Upper lobe of left lung (tissue), 6 donors: ENCODE measurements at regions not wholly inside any gene's neighbourhood (a gene's known extent, or its start where the extent isn't known, plus 50 kb on each side); places are given as distances from the start of the nearest gene placed in this dataset.

Experiments used
- ATAC-seq, 2 donors: fragments of 200-7000 bp; cut with Tn5 transposase; one replicate each; pipeline ENCODE4 v1.9.1; 2022; ENCODE audit warnings: mild to moderate bottlenecking in 2 of 2, moderate library complexity in 2 of 2; ENCODE audit not compliant: low FRiP score in 2 of 2
- DNase-seq, 2 donors: peaks; one replicate each; pipeline ENCODE4 v3.0.0-alpha.2; 2019 to 2020
- H3K27ac ChIP-seq, 4 donors: fragments of 200-600 bp; sonication (generic); one replicate each; pipeline ENCODE4 v1.5.1; 2016 to 2019
- H3K27me3 ChIP-seq, 4 donors: fragments of 200-600 bp; sonication (generic); one replicate each; pipeline ENCODE4 v1.5.1; 2017 to 2019
- H3K36me3 ChIP-seq, 4 donors: fragments of 200-600 bp; sonication (generic); one replicate each; pipeline ENCODE4 v1.5.1; 2016 to 2019
- H3K4me1 ChIP-seq, 4 donors: fragments of 200-600 bp; sonication (generic); one replicate each; pipeline ENCODE4 v1.5.1; 2018 to 2019
- H3K4me3 ChIP-seq, 4 donors: fragments of 200-600 bp; sonication (generic); one replicate each; pipeline ENCODE4 v1.5.1; 2017 to 2019; ENCODE audit warnings: mild to moderate bottlenecking in 2 of 4, moderate library complexity in 1 of 4
- H3K9me3 ChIP-seq, 4 donors: fragments of 200-600 bp; sonication (generic); one replicate each; pipeline ENCODE4 v1.5.1; 2018 to 2019
- CTCF ChIP-seq, 6 experiments: fragments of 450-650 bp in 4 of 6; fragments of 200-600 bp in 2 of 6; sonication (generic) in 2 of 6; IDR thresholded peaks; one replicate each; pipeline ENCODE4 v1.5.1; 2016 to 2019; ENCODE audit warnings: antibody characterized with exemption in 6 of 6
- EP300 ChIP-seq, 4 donors: sonication (generic); formaldehyde crosslinking; IDR thresholded peaks; one replicate each; pipeline ENCODE4 v1.5.1; 2017; ENCODE audit warnings: antibody characterized with exemption in 4 of 4, control low read depth in 2 of 4
- POLR2A ChIP-seq, 4 donors: fragments of 450-650 bp; IDR thresholded peaks; one replicate each; pipeline ENCODE4 v1.5.1; 2016 to 2017; ENCODE audit warnings: antibody characterized with exemption in 4 of 4, mild to moderate bottlenecking in 2 of 4
- POLR2AphosphoS5 ChIP-seq, 2 donors: sonication (generic); formaldehyde crosslinking; IDR thresholded peaks; one replicate each; pipeline ENCODE4 v1.5.1; 2017; ENCODE audit warnings: antibody characterized with exemption in 2 of 2
- WGBS, 2 donors: methylation state at CpG; one replicate each; pipeline ENCODE4 v1.1.5; 2017 to 2018; 5-methylcytosine and 5-hydroxymethylcytosine counted together
- donor health status: DM: no; HTN: no; CAD: no; lungs with moderate emphysema.
- donor health status: DM: no; HTN: yes; CAD: no; lungs with severe emphysema.

DNA sequence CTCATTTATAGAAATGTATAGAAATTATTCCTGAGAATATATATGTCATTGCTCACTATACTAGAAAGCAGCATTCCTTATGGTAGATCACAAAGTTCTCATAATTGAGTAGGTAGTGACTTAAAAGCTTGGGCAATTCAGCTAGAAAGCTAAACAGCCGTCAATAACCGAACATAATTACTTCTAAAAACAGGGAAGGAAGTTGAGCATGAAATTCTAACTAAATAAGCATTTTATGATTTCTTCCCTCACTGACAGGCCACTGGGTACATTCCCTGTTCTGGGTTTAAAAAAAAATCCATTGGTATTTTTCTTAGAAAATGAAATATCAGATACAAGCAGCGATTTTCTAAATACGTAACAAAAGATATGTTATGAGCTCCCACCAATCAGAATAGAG lies 91.1 kb upstream of the DAB2 start:
- H3K4me1 ChIP-seq = peaks cover 15 to 21% (median 18%) of the 10 kb centered on the region in 4 donors
- H3K36me3 ChIP-seq = no peaks in the 10 kb centered on the region
- no peak overlapping the region for H3K4me3 ChIP-seq
- TF ChIP-seq POLR2A (IDR thresholded peaks at IDR 0.05) (no peak), CTCF (IDR thresholded peaks at IDR 0.05) (no peak), POLR2AphosphoS5 (IDR thresholded peaks at IDR 0.05) (no peak), EP300 (IDR thresholded peaks at IDR 0.05) (no peak)
- WGBS, 2 donors = 65 to 76% methylated on average over 4 of the region's 4 CpGs
- H3K27me3 ChIP-seq = no peaks in the 10 kb centered on the region
- no peaks in the 10 kb centered on the region for H3K9me3 ChIP-seq
- no peak for ATAC-seq
- H3K27ac ChIP-seq = no peak overlapping the region
- DNase-seq = no peak

GRCh38 chr5:39513236-39513635 lies 88.5 kb upstream of the DAB2 start:
- peak in 1 of 2 donors; percentile 41 for ATAC-seq
- no peaks in the 10 kb centered on the region for H3K9me3 ChIP-seq
- no peaks in the 10 kb centered on the region for H3K4me1 ChIP-seq
- 82 to 87% methylated on average over 1 of the region's 1 CpG for WGBS, 2 donors
- TF ChIP-seq CTCF (IDR thresholded peaks at IDR 0.05) (no peak), POLR2AphosphoS5 (IDR thresholded peaks at IDR 0.05) (no peak), EP300 (IDR thresholded peaks at IDR 0.05) (no peak), POLR2A (IDR thresholded peaks at IDR 0.05) (no peak)
- no peak overlapping the region for H3K27ac ChIP-seq
- DNase-seq = no peak
- H3K27me3 ChIP-seq = no peaks in the 10 kb centered on the region
- no peaks in the 10 kb centered on the region for H3K36me3 ChIP-seq
- no peak overlapping the region for H3K4me3 ChIP-seq

GRCh38 chr5:39506211-39506610 lies 81.4 kb upstream of the DAB2 start:
- DNase-seq (no peak), ATAC-seq (peak in 1 of 2 donors; percentile 67)
- no peak for TF ChIP-seq POLR2AphosphoS5 (IDR thresholded peaks at IDR 0.05)
- peaks cover 9 to 19% (median 14%) of the 10 kb centered on the region in 4 donors for H3K4me1 ChIP-seq
- H3K27me3 ChIP-seq = no peaks in the 10 kb centered on the region
- H3K9me3 ChIP-seq = no peaks in the 10 kb centered on the region
- no peaks in the 10 kb centered on the region for H3K36me3 ChIP-seq
- 94 to 97% methylated on average over 5 of the region's 5 CpGs for WGBS, 2 donors
- no peak overlapping the region for H3K4me3 ChIP-seq
- no peak overlapping the region for H3K27ac ChIP-seq

GRCh38 chr5:39505791-39506190 lies 81.0 kb upstream of the DAB2 start:
- peak in 1 of 2 donors; percentile 23 for ATAC-seq

GRCh38 chr5:39505363-39505762 lies 80.6 kb upstream of the DAB2 start:
- no peak for ATAC-seq
- Histone ChIP-seq H3K4me1 (peaks cover 9 to 22% (median 15%) of the 10 kb centered on the region in 4 donors), H3K4me3 (no peak overlapping the region), H3K36me3 (no peaks in the 10 kb centered on the region), H3K9me3 (no peaks in the 10 kb centered on the region), H3K27me3 (no peaks in the 10 kb centered on the region), H3K27ac (no peak overlapping the region)
- TF ChIP-seq EP300 (IDR thresholded peaks at IDR 0.05) (no peak), POLR2A (IDR thresholded peaks at IDR 0.05) (no peak)
- no peak for DNase-seq

More at GRCh38 chr5:39505791-39506190, 81.0 kb upstream of the DAB2 start:
- no peak overlapping the region for H3K4me3 ChIP-seq
- no peaks in the 10 kb centered on the region for H3K36me3 ChIP-seq
- no peak for DNase-seq
- TF ChIP-seq EP300 (IDR thresholded peaks at IDR 0.05) (no peak), POLR2A (IDR thresholded peaks at IDR 0.05) (no peak), POLR2AphosphoS5 (IDR thresholded peaks at IDR 0.05) (no peak), CTCF (IDR thresholded peaks at IDR 0.05) (no peak)
- 95 to 96% methylated on average over 5 of the region's 5 CpGs for WGBS, 2 donors
- H3K27me3 ChIP-seq = no peaks in the 10 kb centered on the region
- no peaks in the 10 kb centered on the region for H3K9me3 ChIP-seq
- H3K4me1 ChIP-seq = peaks cover 9 to 20% (median 15%) of the 10 kb centered on the region in 4 donors
- no peak overlapping the region for H3K27ac ChIP-seq

DNA sequence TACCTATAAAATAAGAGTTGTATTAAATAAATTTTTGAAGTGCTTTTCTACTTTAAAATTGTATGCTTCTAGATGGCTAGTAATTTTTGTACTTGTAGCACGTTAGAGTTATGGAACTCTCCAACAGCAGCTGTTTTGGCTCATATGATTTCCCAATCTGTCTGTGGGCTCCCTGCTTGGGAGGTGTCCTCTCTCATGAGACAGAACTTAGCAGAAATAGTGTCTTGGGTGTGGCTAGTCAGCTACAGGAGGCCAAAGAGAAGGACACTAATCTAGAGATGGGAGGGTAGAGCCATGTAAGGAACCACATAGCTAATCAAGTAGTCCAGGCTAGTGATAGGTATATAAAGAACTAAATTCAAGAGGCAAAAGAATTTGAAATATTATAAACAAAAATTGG lies 78.4 kb upstream of the DAB2 start:
- peak; percentile 48 to 88 for ATAC-seq
- no peaks in the 10 kb centered on the region for H3K27me3 ChIP-seq
- no peak for TF ChIP-seq CTCF (IDR thresholded peaks at IDR 0.05)
- TF ChIP-seq POLR2AphosphoS5 (IDR thresholded peaks at IDR 0.05) = peak in 1 of 2 donors; percentile 7
- DNase-seq = peak in 1 of 2 donors; percentile 31
- no peaks in the 10 kb centered on the region for H3K36me3 ChIP-seq
- H3K4me3 ChIP-seq = no peak overlapping the region
- H3K9me3 ChIP-seq = no peaks in the 10 kb centered on the region
- H3K4me1 ChIP-seq = peaks cover 9 to 22% (median 15%) of the 10 kb centered on the region in 4 donors
- peak overlapping the region in 1 of 4 donors; percentile 69 for H3K27ac ChIP-seq
- WGBS, 2 donors = 45 to 74% methylated on average over 1 of the region's 1 CpG
